ENCODE measurements at regions not wholly inside any gene's neighbourhood (a gene's known extent, or its start where the extent isn't known, plus 50 kb on each side); places are given as distances from the start of the nearest gene placed in this dataset.

- H3K4me1 ChIP-seq: no peaks in the 10 kb centered on the region
- TF ChIP-seq CTCF (IDR thresholded peaks at IDR 0.05): no peak
- no peaks in the 10 kb centered on the region for H3K79me2 ChIP-seq
- no peaks in the 10 kb centered on the region for H3K27me3 ChIP-seq (ENCODE audit: control insufficient read depth, insufficient read depth, low read length)
- H3K4me3 ChIP-seq (ENCODE audit: low read depth, low read length): no peak overlapping the region
- no peak overlapping the region for H3K9ac ChIP-seq
- H2AFZ ChIP-seq: no peak overlapping the region
- no peaks in the 10 kb centered on the region for H3K9me3 ChIP-seq (ENCODE audit: control insufficient read depth, low read length)
- no peak overlapping the region for H3K27ac ChIP-seq
- no peaks in the 10 kb centered on the region for H3K36me3 ChIP-seq (ENCODE audit: control insufficient read depth, insufficient read depth, low read length)
- H3K4me2 ChIP-seq (ENCODE audit: low read length): no peak overlapping the region
Measured at GRCh38 chr6:165941249-165941775, 226.3 kb downstream of the TBXT start.

- no peaks in the 10 kb centered on the region for H3K9me3 ChIP-seq (ENCODE audit: control insufficient read depth, low read length)
- H3K36me3 ChIP-seq (ENCODE audit: control insufficient read depth, insufficient read depth, low read length): no peaks in the 10 kb centered on the region
- TF ChIP-seq CTCF (IDR thresholded peaks at IDR 0.05): no peak
Measured at GRCh38 chr6:165940366-165940765, 227.3 kb downstream of the TBXT start.

GRCh38 chr6:165939601-165940290, 227.9 kb downstream of the TBXT start:
- Histone ChIP-seq H3K27me3 (ENCODE audit: control insufficient read depth, insufficient read depth, low read length) (no peaks in the 10 kb centered on the region), H3K4me2 (ENCODE audit: low read length) (no peak overlapping the region), H3K4me1 (no peaks in the 10 kb centered on the region), H3K9ac (no peak overlapping the region), H3K36me3 (ENCODE audit: control insufficient read depth, insufficient read depth, low read length) (no peaks in the 10 kb centered on the region), H3K9me3 (ENCODE audit: control insufficient read depth, low read length) (no peaks in the 10 kb centered on the region), H2AFZ (no peak overlapping the region), H3K4me3 (ENCODE audit: low read depth, low read length) (no peak overlapping the region), H3K79me2 (no peaks in the 10 kb centered on the region), H3K27ac (no peak overlapping the region)
- no peak for TF ChIP-seq CTCF (IDR thresholded peaks at IDR 0.05)

More at GRCh38 chr6:165940366-165940765, 227.3 kb downstream of the TBXT start:
- H3K4me1 ChIP-seq: no peaks in the 10 kb centered on the region
- H3K4me3 ChIP-seq (ENCODE audit: low read depth, low read length): no peak overlapping the region
- no peak overlapping the region for H3K27ac ChIP-seq
- no peak overlapping the region for H2AFZ ChIP-seq
- H3K4me2 ChIP-seq (ENCODE audit: low read length): no peak overlapping the region
- no peak overlapping the region for H3K9ac ChIP-seq
- no peaks in the 10 kb centered on the region for H3K27me3 ChIP-seq (ENCODE audit: control insufficient read depth, insufficient read depth, low read length)
- H3K79me2 ChIP-seq: no peaks in the 10 kb centered on the region

DNA sequence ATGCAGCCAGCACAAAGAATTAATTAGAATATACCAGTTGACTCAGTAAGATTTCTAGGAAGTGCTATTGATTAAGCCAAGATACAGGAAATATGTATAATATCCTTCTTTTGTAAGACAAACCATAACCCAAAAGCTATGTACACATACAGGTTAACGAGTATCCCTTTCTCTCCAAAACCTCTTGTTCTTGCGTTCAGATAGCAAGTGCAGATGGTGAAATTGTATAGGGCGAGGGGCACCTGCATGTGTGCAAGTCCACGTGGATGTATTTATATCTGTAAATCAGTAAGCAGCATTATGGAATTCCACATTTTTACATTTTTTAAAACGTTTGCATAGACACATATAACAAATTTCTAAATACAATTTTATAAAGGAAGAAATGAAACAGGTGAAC, 228.6 kb downstream of the TBXT start:
- Histone ChIP-seq H3K4me1 (no peaks in the 10 kb centered on the region), H3K27me3 (ENCODE audit: control insufficient read depth, insufficient read depth, low read length) (no peaks in the 10 kb centered on the region), H3K4me3 (ENCODE audit: low read depth, low read length) (no peak overlapping the region), H3K9ac (no peak overlapping the region), H3K36me3 (ENCODE audit: control insufficient read depth, insufficient read depth, low read length) (no peaks in the 10 kb centered on the region), H3K79me2 (no peaks in the 10 kb centered on the region), H2AFZ (no peak overlapping the region), H3K4me2 (ENCODE audit: low read length) (no peak overlapping the region), H3K9me3 (ENCODE audit: control insufficient read depth, low read length) (no peaks in the 10 kb centered on the region), H3K27ac (no peak overlapping the region)
- no peak for TF ChIP-seq CTCF (IDR thresholded peaks at IDR 0.05)
